HepG2 (cell line): ENCODE measurements at regions not wholly inside any gene's neighbourhood (a gene's known extent, or its start where the extent isn't known, plus 50 kb on each side); places are given as distances from the start of the nearest gene placed in this dataset.

Experiments used
- ATAC-seq: fragments of 200-7000 bp; cut with Tn5 transposase; 3 replicates; pipeline ENCODE4 v1.9.1; 2020; ENCODE audit warnings: mild to moderate bottlenecking, moderate library complexity
- BruUV-seq: library from RNA; stranded (reverse); fragments of 400-500 nt; replicated peaks from 2 replicates; lab custom pipeline; 2021; lab: Mats Ljungman, UMichigan
- CTCF ChIA-PET: fragments of 300-600 bp; formaldehyde crosslinking; extraction: SDS; loops from one replicate; lab custom pipeline; 2021; ENCODE audit warnings: low total read pairs, inconsistent platforms, low intra/inter-chr PET ratio; lab: Yijun Ruan, JAX
- POLR2A ChIA-PET: fragments of 350-600 bp; sonication (Branson Sonifier 250); formaldehyde crosslinking; loops from one replicate; lab custom pipeline; 2020; ENCODE audit warnings: antibody characterized with exemption, inconsistent platforms; lab: Yijun Ruan, JAX
- DNase-seq: peaks from one replicate; pipeline ENCODE4 v3.0.0-alpha.2; 2015; ENCODE audit warnings: low spot score
- FAIRE-seq: peaks from 3 replicates; lab custom pipeline; 2011; peaks lifted over from hg19 to GRCh38; lab: Jason Lieb, UNC
- H2AFZ ChIP-seq: one replicate; pipeline ENCODE4 v1.6.1; 2011; ENCODE audit warnings: low read length, inconsistent platforms
- H3K27ac ChIP-seq: fragments of 300-600 bp; 3 replicates; pipeline ENCODE4 v1.8.0; 2011; ENCODE audit warnings: mixed run types, mild to moderate bottlenecking, mixed read lengths, low read length, inconsistent platforms; ENCODE audit not compliant: insufficient read depth; ENCODE audit errors: extremely low read length
- H3K27me3 ChIP-seq, 2 experiments: fragments of 200-600 bp in 1 of 2; 2 replicates in 1 of 2; 3 replicates in 1 of 2; pipeline versions ENCODE4 v1.6.0 to v1.8.0; 2011; ENCODE audit warnings: low read length in 2 of 2, mild to moderate bottlenecking in 2 of 2, moderate library complexity in 2 of 2, inconsistent platforms in 1 of 2; ENCODE audit not compliant: insufficient read depth in 2 of 2, control insufficient read depth in 1 of 2
- H3K36me3 ChIP-seq, 2 experiments: fragments of 200-600 bp in 1 of 2; replicated peaks in 1 of 2; 2 replicates in 1 of 2; 3 replicates in 1 of 2; pipeline versions ENCODE4 v1.5.1 to v1.8.0; 2011; ENCODE audit warnings: low read length in 2 of 2, inconsistent platforms in 1 of 2; ENCODE audit not compliant: insufficient read depth in 2 of 2, control insufficient read depth in 1 of 2
- H3K4me1 ChIP-seq: 2 replicates; pipeline ENCODE4 v1.5.1; 2012; ENCODE audit warnings: low read length, inconsistent platforms; ENCODE audit not compliant: insufficient read depth
- H3K4me2 ChIP-seq: 2 replicates; pipeline ENCODE4 v1.6.0; 2011; ENCODE audit warnings: low read depth, low read length, inconsistent platforms
- H3K4me3 ChIP-seq, 3 experiments: fragments of 200-600 bp in 1 of 3; sonication (generic), shearing (Covaris generic) in 1 of 3; replicated peaks in 1 of 3; 2 replicates each; pipeline ENCODE4 v1.5.1; 2011 to 2016; ENCODE audit warnings: low read length in 3 of 3, inconsistent platforms in 2 of 3, low read depth in 2 of 3, mild to moderate bottlenecking in 2 of 3, control low read depth in 1 of 3, mixed read lengths in 1 of 3; ENCODE audit not compliant: insufficient read depth in 1 of 3
- H3K79me2 ChIP-seq: one replicate; pipeline ENCODE4 v1.6.1; 2011; ENCODE audit warnings: low read length, inconsistent platforms; ENCODE audit not compliant: insufficient read depth
- H3K9ac ChIP-seq: 2 replicates; pipeline ENCODE4 v1.6.0; 2011; ENCODE audit warnings: mild to moderate bottlenecking, low read depth, low read length, inconsistent platforms; ENCODE audit not compliant: insufficient read depth
- H3K9me3 ChIP-seq: 2 replicates; pipeline ENCODE4 v1.5.1; 2012; ENCODE audit warnings: mild to moderate bottlenecking, low read length
- H4K20me1 ChIP-seq: 2 replicates; pipeline ENCODE4 v1.6.0; 2011; ENCODE audit warnings: inconsistent platforms, mild to moderate bottlenecking, low read length, moderate library complexity; ENCODE audit not compliant: insufficient read depth
- CHD4 ChIP-seq: fragments of 200-600 bp; sonication (generic); IDR thresholded peaks from 2 replicates; pipeline ENCODE4 v1.7.0; 2017; ENCODE audit warnings: mild to moderate bottlenecking, low read length, borderline replicate concordance
- E2F1 ChIP-seq: sonication (generic); formaldehyde crosslinking; IDR thresholded peaks from 2 replicates; pipeline ENCODE4 v1.5.0; 2020; ENCODE audit warnings: missing genetic modification reagents
- FUBP1 ChIP-seq: sonication (generic); formaldehyde crosslinking; IDR thresholded peaks from 2 replicates; pipeline ENCODE4 v1.5.1; 2020; ENCODE audit warnings: missing genetic modification reagents, mild to moderate bottlenecking, borderline replicate concordance
- MAX ChIP-seq: IDR thresholded peaks from 2 replicates; pipeline ENCODE4 v1.6.1; 2012; ENCODE audit warnings: inconsistent platforms
- MBD4 ChIP-seq: IDR thresholded peaks from 2 replicates; pipeline ENCODE4 v1.6.1; 2012; ENCODE audit warnings: low read length, inconsistent platforms, borderline replicate concordance
- POLR2AphosphoS5 ChIP-seq: IDR thresholded peaks from 2 replicates; pipeline ENCODE4 v1.6.1; 2012; ENCODE audit warnings: low read depth, low read length
- RAD21 ChIP-seq: fragments of 450-650 bp; formaldehyde crosslinking; IDR thresholded peaks from 2 replicates; pipeline ENCODE4 v1.5.0; 2020; ENCODE audit warnings: mild to moderate bottlenecking
- RARG ChIP-seq: sonication (generic); formaldehyde crosslinking; IDR thresholded peaks from 2 replicates; pipeline ENCODE4 v1.4.0; 2020; ENCODE audit warnings: low read depth, mild to moderate bottlenecking, missing genetic modification reagents
- ZNF275 ChIP-seq: sonication (generic); formaldehyde crosslinking; IDR thresholded peaks from 2 replicates; pipeline ENCODE4 v1.8.0; 2022; ENCODE audit warnings: missing genetic modification reagents, mild to moderate bottlenecking, inconsistent platforms, borderline replicate concordance
- ZNF317 ChIP-seq: sonication (generic); formaldehyde crosslinking; IDR thresholded peaks from 2 replicates; pipeline ENCODE4 v1.5.0; 2020; ENCODE audit warnings: mild to moderate bottlenecking, missing genetic modification reagents
- ZNF335 ChIP-seq: sonication (generic); formaldehyde crosslinking; IDR thresholded peaks from 2 replicates; pipeline ENCODE4 v1.4.0; 2020; ENCODE audit warnings: missing genetic modification reagents
- ZNF33B ChIP-seq: sonication (generic); formaldehyde crosslinking; IDR thresholded peaks from 2 replicates; pipeline ENCODE4 v1.5.1; 2020; ENCODE audit warnings: mild to moderate bottlenecking, missing genetic modification reagents
- ZNF569 ChIP-seq: sonication (generic); formaldehyde crosslinking; IDR thresholded peaks from 2 replicates; pipeline ENCODE4 v1.5.0; 2020; ENCODE audit warnings: mild to moderate bottlenecking, missing genetic modification reagents, moderate library complexity, borderline replicate concordance
- ZSCAN21 ChIP-seq: sonication (generic); formaldehyde crosslinking; IDR thresholded peaks from 2 replicates; pipeline ENCODE4 v1.8.0; 2022; ENCODE audit warnings: mild to moderate bottlenecking, missing genetic modification reagents, moderate library complexity, borderline replicate concordance
- ZUFSP ChIP-seq: sonication (generic); formaldehyde crosslinking; IDR thresholded peaks from 2 replicates; pipeline ENCODE4 v1.9.0; 2021; ENCODE audit warnings: missing genetic modification reagents, mild to moderate bottlenecking, borderline replicate concordance
- WGBS: methylation state at CpG from one replicate; pipeline ENCODE4 v1.1.6; 2017; ENCODE audit warnings: low lambda C conversion rate; 5-methylcytosine and 5-hydroxymethylcytosine counted together
- in situ Hi-C: cut with HindIII; loops from 2 replicates; pipeline ENCODE4 v1.10.0; 2017; ENCODE audit warnings: low pct_unique_long_range_greater_than_20kb; ENCODE audit not compliant: extremely low pct_ligation_motif_present
- intact Hi-C: fragments of 100-400 bp; cut with micrococcal nuclease; formaldehyde crosslinking; loops from one replicate; pipeline ENCODE4 v1.10.0; 2022; ENCODE audit not compliant: unreplicated experiment

GRCh38 chr7:84704380-84704779, 482.5 kb downstream of the SEMA3D start:
- no peak for DNase-seq
- 2% methylated on average over 4 of the region's 4 CpGs for WGBS
- in situ Hi-C loops (no loop called here), intact Hi-C loops (no loop called here)
- no peak for TF ChIP-seq ZNF317
- no peak for TF ChIP-seq ZNF569
- TF ChIP-seq RAD21, result no peak
- TF ChIP-seq POLR2AphosphoS5, result no peak
- no peak for TF ChIP-seq ZNF275
- TF ChIP-seq CHD4, result no peak
- TF ChIP-seq ZUFSP (CRISPR knock-in tag), result no peak
- no peak for TF ChIP-seq ZNF33B (CRISPR knock-in tag)
- no peak for TF ChIP-seq E2F1 (CRISPR knock-in tag)
- no peak for TF ChIP-seq MAX
- TF ChIP-seq ZNF335 (CRISPR knock-in tag), result no peak
- TF ChIP-seq ZSCAN21 (CRISPR knock-in tag), result no peak
- TF ChIP-seq RARG (CRISPR knock-in tag), result no peak
- no peak for TF ChIP-seq FUBP1 (CRISPR knock-in tag)
- TF ChIP-seq MBD4, result no peak
- no peak overlapping the region for H3K9ac ChIP-seq
- ChIA-PET CTCF (no interaction called here), POLR2A (no interaction called here)
- no peaks in the 10 kb centered on the region for H3K36me3 ChIP-seq
- no peaks in the 10 kb centered on the region for H4K20me1 ChIP-seq
- H2AFZ ChIP-seq, result no peak overlapping the region
- H3K27ac ChIP-seq, result no peak overlapping the region
- no peak overlapping the region for H3K4me2 ChIP-seq
- no peak for ATAC-seq
- BruUV-seq, result no TSS peak
- no peaks in the 10 kb centered on the region for H3K79me2 ChIP-seq
- no peaks in the 10 kb centered on the region for H3K9me3 ChIP-seq
- no peaks in the 10 kb centered on the region for H3K4me1 ChIP-seq
- H3K4me3 ChIP-seq, result no peak overlapping the region
- no peaks in the 10 kb centered on the region for H3K27me3 ChIP-seq
- no peak for FAIRE-seq
